ENCODE measurements at regions not wholly inside any gene's neighbourhood (a gene's known extent, or its start where the extent isn't known, plus 50 kb on each side); places are given as distances from the start of the nearest gene placed in this dataset.

GRCh38 chr2:104595576-104595975 lies 258.3 kb upstream of the POU3F3 start:
- H3K27me3 ChIP-seq (replicated peaks), result no peaks in the 10 kb centered on the region
- in situ Hi-C loops (cut with HindIII; ENCODE audit: low pct_ligation_motif_present, low sequenced_read_pairs), result no loop called here
- H3K4me3 ChIP-seq (ENCODE audit: low read depth, low read length), result no peak overlapping the region
- DNase-seq, result no peak
- H3K36me3 ChIP-seq (replicated peaks), result no peaks in the 10 kb centered on the region
- TF ChIP-seq, protein P1, sequence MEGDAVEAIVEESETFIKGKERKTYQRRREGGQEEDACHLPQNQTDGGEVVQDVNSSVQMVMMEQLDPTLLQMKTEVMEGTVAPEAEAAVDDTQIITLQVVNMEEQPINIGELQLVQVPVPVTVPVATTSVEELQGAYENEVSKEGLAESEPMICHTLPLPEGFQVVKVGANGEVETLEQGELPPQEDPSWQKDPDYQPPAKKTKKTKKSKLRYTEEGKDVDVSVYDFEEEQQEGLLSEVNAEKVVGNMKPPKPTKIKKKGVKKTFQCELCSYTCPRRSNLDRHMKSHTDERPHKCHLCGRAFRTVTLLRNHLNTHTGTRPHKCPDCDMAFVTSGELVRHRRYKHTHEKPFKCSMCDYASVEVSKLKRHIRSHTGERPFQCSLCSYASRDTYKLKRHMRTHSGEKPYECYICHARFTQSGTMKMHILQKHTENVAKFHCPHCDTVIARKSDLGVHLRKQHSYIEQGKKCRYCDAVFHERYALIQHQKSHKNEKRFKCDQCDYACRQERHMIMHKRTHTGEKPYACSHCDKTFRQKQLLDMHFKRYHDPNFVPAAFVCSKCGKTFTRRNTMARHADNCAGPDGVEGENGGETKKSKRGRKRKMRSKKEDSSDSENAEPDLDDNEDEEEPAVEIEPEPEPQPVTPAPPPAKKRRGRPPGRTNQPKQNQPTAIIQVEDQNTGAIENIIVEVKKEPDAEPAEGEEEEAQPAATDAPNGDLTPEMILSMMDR (IDR thresholded peaks at IDR 0.05; ENCODE audit: low read depth, low read length, missing control alignments), result no peak
- H3K27ac ChIP-seq, result no peak overlapping the region

DNA sequence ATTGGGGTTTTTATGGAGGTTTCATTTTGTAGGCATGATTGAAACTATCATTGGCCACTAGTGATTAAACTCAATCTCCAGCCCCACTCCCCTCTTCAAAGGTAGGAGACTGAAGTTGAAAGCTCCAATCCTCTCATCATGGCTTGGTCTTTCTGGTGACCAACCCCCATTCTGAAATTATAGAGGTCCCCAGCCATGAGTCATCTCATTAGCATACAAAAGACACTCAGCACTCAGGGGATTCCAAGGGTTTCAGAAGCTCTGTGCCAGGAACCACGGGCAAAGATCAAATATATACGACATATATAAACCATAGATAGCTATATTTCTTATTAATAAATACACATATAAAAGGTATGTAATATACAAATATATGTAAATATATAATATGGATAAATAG lies 256.0 kb upstream of the POU3F3 start:
- Histone ChIP-seq H3K27me3 (replicated peaks) (no peaks in the 10 kb centered on the region), H3K4me3 (ENCODE audit: low read depth, low read length) (no peak overlapping the region), H3K27ac (no peak overlapping the region), H3K36me3 (replicated peaks) (no peaks in the 10 kb centered on the region)
- in situ Hi-C loops (cut with HindIII; ENCODE audit: low pct_ligation_motif_present, low sequenced_read_pairs), result no loop called here
- TF ChIP-seq, protein P1 (IDR thresholded peaks at IDR 0.05; ENCODE audit: low read depth, low read length, missing control alignments), result no peak
- DNase-seq, result no peak

- in situ Hi-C loops (cut with HindIII; ENCODE audit: low pct_ligation_motif_present, low sequenced_read_pairs), result no loop called here
- no peaks in the 10 kb centered on the region for H3K36me3 ChIP-seq (replicated peaks)
- H3K27me3 ChIP-seq (replicated peaks), result no peaks in the 10 kb centered on the region
- no peak overlapping the region for H3K27ac ChIP-seq
- no peak for DNase-seq
- H3K4me3 ChIP-seq (ENCODE audit: low read depth, low read length), result no peak overlapping the region
- TF ChIP-seq, protein P1 (IDR thresholded peaks at IDR 0.05; ENCODE audit: low read depth, low read length, missing control alignments), result no peak
Measured at GRCh38 chr2:104598636-104599035, 255.3 kb upstream of the POU3F3 start.

DNA sequence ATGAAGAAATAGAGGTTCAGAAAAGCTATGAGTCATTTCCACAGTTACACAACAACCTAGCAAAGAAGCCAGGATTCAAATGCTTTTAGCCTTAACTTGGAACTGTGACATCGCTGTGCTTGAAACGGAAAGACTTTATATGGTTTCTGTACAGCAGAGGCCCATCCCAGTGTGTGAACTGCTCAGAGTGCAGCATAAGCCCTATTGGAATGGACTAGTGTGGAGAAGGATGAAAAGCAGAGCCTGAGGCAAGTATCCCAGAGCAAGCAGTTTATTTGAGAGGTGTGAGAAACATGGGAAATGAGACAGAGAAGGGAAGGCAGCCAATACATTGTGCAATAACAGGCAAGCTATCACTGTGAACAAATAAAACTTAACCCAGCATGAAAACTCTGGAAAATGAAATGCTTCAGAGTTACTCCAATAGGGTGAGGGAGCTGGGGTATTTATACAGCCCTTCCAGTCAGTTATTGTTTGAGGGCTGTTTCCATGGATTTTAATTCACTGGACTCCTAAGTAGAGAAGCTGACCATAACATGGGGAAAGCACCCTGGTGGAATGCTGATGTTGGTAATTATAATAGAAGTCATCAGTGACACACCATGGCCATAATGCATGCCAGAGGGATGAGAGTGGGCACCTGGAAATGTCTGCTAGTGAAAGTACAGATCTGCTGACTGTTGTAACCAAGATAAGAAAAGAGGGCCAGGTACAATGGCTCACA lies 254.0 kb upstream of the POU3F3 start:
- in situ Hi-C loops (cut with HindIII; ENCODE audit: low pct_ligation_motif_present, low sequenced_read_pairs), result no loop called here
- Histone ChIP-seq H3K27me3 (replicated peaks) (no peaks in the 10 kb centered on the region), H3K36me3 (replicated peaks) (no peaks in the 10 kb centered on the region), H3K27ac (no peak overlapping the region), H3K4me3 (ENCODE audit: low read depth, low read length) (no peak overlapping the region)
- TF ChIP-seq, protein P1 (IDR thresholded peaks at IDR 0.05; ENCODE audit: low read depth, low read length, missing control alignments), result no peak
- peak; percentile 38 for DNase-seq

GRCh38 chr2:104606056-104606455 lies 247.9 kb upstream of the POU3F3 start:
- no peak for DNase-seq
- Histone ChIP-seq H3K27ac (no peak overlapping the region), H3K27me3 (replicated peaks) (no peaks in the 10 kb centered on the region), H3K36me3 (replicated peaks) (no peaks in the 10 kb centered on the region), H3K4me3 (ENCODE audit: low read depth, low read length) (no peak overlapping the region)
- TF ChIP-seq, protein P1 (IDR thresholded peaks at IDR 0.05; ENCODE audit: low read depth, low read length, missing control alignments), result no peak
- in situ Hi-C loops (cut with HindIII; ENCODE audit: low pct_ligation_motif_present, low sequenced_read_pairs), result no loop called here

DNA sequence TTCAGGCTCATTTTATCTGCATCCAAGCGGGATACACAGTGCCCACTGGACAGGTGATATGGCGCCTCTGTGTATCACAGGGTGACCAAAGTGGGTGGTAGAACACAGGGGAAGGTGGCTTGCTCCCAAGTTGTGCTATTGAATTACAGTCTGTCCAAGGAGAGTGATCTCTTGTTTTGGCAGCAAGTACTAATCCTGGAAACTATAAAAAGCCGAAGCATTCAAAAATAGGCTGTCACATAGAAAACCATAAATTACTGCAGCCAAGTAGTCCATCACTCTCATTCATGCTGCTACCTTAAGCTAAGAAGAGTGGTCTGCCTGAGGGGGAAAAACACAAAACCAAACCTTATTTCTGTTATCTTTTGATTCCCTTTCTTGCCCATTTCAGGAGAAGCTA lies 237.1 kb upstream of the POU3F3 start:
- TF ChIP-seq, protein P1 (IDR thresholded peaks at IDR 0.05; ENCODE audit: low read depth, low read length, missing control alignments), result no peak
- no peaks in the 10 kb centered on the region for H3K36me3 ChIP-seq (replicated peaks)
- no peaks in the 10 kb centered on the region for H3K27me3 ChIP-seq (replicated peaks)
- DNase-seq, result no peak
- H3K4me3 ChIP-seq (ENCODE audit: low read depth, low read length), result no peak overlapping the region
- in situ Hi-C loops (cut with HindIII; ENCODE audit: low pct_ligation_motif_present, low sequenced_read_pairs), result no loop called here
- H3K27ac ChIP-seq, result no peak overlapping the region
